GM18498 (cell line): ENCODE measurements at regions not wholly inside any gene's neighbourhood (a gene's known extent, or its start where the extent isn't known, plus 50 kb on each side); places are given as distances from the start of the nearest gene placed in this dataset.
A peak's percentile ranks its signal among the peaks of the same experiment; 100 is the strongest.
"Not testable (repeated sequence)": the region's sequence is repeated elsewhere in the genome, so short reads cannot be mapped to it uniquely, and the experiment has no call there.

Experiments used
- ATAC-seq: cut with Tn5 transposase; IDR thresholded peaks from one replicate; pipeline ENCODE4 v1.9.1; 2021; ENCODE audit warnings: mild to moderate bottlenecking, moderate library complexity; ENCODE audit not compliant: unreplicated experiment

- ATAC-seq: not testable (repeated sequence)
Measured at GRCh38 chr16:18152832-18153231, 183.7 kb downstream of the NPIPA8 start.

- ATAC-seq: not testable (repeated sequence)
Measured at GRCh38 chr16:18148132-18148531, 188.4 kb downstream of the NPIPA8 start.

GRCh38 chr16:18146601-18147142 lies 189.9 kb downstream of the NPIPA8 start:
- ATAC-seq: not testable (repeated sequence)

- not testable (repeated sequence) for ATAC-seq
Measured at GRCh38 chr16:18142066-18142465, 194.5 kb downstream of the NPIPA8 start.

- ATAC-seq: not testable (repeated sequence)
Measured at GRCh38 chr16:18136288-18136687, 200.2 kb downstream of the NPIPA8 start.

- ATAC-seq: not testable (repeated sequence)
Measured at GRCh38 chr16:18135024-18135423, 201.5 kb downstream of the NPIPA8 start.

GRCh38 chr16:18131587-18131986 lies 204.9 kb downstream of the NPIPA8 start:
- peak; percentile 52 for ATAC-seq

- ATAC-seq: not testable (repeated sequence)
Measured at GRCh38 chr16:18130478-18131120, 205.9 kb downstream of the NPIPA8 start.

GRCh38 chr16:18127033-18127432 lies 209.5 kb downstream of the NPIPA8 start:
- not testable (repeated sequence) for ATAC-seq

GRCh38 chr16:18119092-18119491 lies 217.4 kb downstream of the NPIPA8 start:
- ATAC-seq: not testable (repeated sequence)

GRCh38 chr16:18118684-18119083 lies 217.9 kb downstream of the NPIPA8 start:
- ATAC-seq: not testable (repeated sequence)

- not testable (repeated sequence) for ATAC-seq
Measured at GRCh38 chr16:18118071-18118470, 218.5 kb downstream of the NPIPA8 start.

- not testable (repeated sequence) for ATAC-seq
Measured at GRCh38 chr16:18104412-18104811, 232.1 kb downstream of the NPIPA8 start.

GRCh38 chr16:18101077-18101476 lies 235.5 kb downstream of the NPIPA8 start:
- ATAC-seq: not testable (repeated sequence)

- ATAC-seq: not testable (repeated sequence)
Measured at GRCh38 chr16:18092605-18093004, 243.9 kb downstream of the NPIPA8 start.

GRCh38 chr16:18080658-18081363 lies 255.7 kb downstream of the NPIPA8 start:
- ATAC-seq: not testable (repeated sequence)

GRCh38 chr16:18077910-18078309 lies 258.6 kb downstream of the NPIPA8 start:
- ATAC-seq: not testable (repeated sequence)

- ATAC-seq: no peak
Measured at GRCh38 chr16:18072161-18072560, 264.4 kb downstream of the NPIPA8 start.

GRCh38 chr16:18069683-18070082 lies 266.9 kb downstream of the NPIPA8 start:
- no peak for ATAC-seq

- ATAC-seq: no peak
Measured at GRCh38 chr16:18068477-18068876, 268.1 kb downstream of the NPIPA8 start.

- no peak for ATAC-seq
Measured at GRCh38 chr16:18062713-18063112, 273.8 kb downstream of the NPIPA8 start.

- ATAC-seq: no peak
Measured at GRCh38 chr16:18060351-18060750, 276.2 kb downstream of the NPIPA8 start.
